HG03354 (cell line): ENCODE measurements at regions not wholly inside any gene's neighbourhood (a gene's known extent, or its start where the extent isn't known, plus 50 kb on each side); places are given as distances from the start of the nearest gene placed in this dataset.

Experiments used
- ATAC-seq: cut with Tn5 transposase; IDR thresholded peaks from one replicate; pipeline ENCODE4 v1.9.1; 2021; ENCODE audit warnings: mild to moderate bottlenecking; ENCODE audit not compliant: unreplicated experiment, poor library complexity, severe bottlenecking

GRCh38 chr11:127766734-127767133 lies 766.2 kb upstream of the KIRREL3 start:
- no peak for ATAC-seq

- no peak for ATAC-seq
These were observed 738.3 kb upstream of the KIRREL3 start for GRCh38 chr11:127738771-127739286.

DNA sequence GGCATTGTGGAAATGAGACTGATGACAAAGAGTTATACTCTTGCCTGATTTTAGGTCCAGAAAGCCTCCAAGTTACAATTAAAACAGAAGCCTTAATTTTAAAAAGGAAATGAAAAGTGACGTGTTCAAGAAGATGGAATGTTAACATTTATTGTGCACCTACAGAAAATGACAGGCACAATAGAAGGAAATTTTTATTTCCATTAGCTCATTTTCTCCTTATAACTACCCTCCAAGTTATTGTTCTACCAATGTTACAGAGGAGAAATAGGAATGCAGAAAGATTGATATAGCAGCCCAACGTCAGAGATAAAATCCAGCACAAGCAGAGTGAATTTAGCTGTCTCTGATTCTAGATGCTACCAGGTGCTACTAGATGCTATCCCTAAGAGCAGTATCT lies 736.9 kb upstream of the KIRREL3 start:
- no peak for ATAC-seq

- no peak for ATAC-seq
These were observed 733.0 kb upstream of the KIRREL3 start for GRCh38 chr11:127733552-127733951.

- ATAC-seq, result no peak
These were observed 725.8 kb upstream of the KIRREL3 start for GRCh38 chr11:127726367-127726766.

- no peak for ATAC-seq
These were observed 723.1 kb upstream of the KIRREL3 start for GRCh38 chr11:127723714-127724113.

DNA sequence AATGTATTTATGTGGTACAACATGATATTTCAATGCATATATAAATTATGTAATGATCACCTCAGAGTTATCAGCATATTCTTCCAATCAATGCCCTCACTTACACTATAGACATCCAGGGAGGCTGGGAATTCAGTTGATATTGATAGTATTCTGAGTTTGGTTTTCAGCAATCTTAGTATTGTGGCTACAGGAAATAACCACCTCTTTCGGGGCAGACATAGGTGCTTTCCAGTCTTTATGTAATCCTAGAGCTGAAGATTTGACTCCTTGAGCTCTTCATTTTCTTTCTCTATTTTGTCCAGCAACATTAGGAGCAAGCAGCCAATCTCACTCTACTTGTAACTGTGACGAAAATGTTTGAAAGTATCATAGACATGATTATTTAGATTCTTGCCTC lies 712.7 kb upstream of the KIRREL3 start:
- ATAC-seq, result no peak

DNA sequence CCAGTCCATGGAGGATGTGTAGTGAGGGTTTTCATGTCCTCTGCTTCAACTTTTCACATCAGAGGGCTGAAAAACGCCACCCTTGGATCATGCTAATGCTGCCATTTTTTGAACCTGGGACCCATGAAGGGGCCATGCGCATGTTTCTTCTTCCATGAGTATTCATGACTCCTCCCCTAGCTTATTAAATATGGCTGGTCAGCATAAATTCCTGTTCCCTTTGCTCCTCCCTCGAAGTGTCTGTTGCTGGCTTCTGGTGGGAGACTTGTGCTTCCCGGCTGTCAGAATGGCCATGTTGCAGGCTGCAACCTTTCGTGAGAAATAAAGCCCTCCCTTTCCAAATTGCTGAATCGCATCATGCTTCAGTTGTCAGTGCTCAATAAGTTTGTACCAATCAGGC lies 711.2 kb upstream of the KIRREL3 start:
- ATAC-seq, result no peak

- ATAC-seq, result no peak
These were observed 710.3 kb upstream of the KIRREL3 start for GRCh38 chr11:127710831-127711230.

DNA sequence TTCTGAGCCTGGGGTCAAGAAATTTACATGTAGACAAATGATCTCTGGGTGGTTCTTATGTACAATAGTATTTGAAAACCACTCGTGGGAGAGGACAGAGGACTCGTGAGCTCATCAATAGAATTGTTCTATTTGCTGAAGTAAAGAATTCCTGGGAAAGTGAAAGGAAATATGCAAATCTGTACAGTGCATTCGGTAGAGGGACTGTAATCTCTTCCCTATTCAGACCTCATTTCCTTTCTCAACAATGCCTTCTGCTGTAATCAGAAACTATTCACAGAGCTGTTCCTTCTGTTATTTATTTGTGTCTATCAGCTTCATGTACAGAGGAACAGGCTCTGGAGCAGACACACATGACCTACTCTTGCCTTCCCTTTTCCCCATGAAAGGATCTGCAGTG lies 709.4 kb upstream of the KIRREL3 start:
- ATAC-seq, result no peak

GRCh38 chr11:127693686-127694085 lies 693.1 kb upstream of the KIRREL3 start:
- ATAC-seq, result no peak

DNA sequence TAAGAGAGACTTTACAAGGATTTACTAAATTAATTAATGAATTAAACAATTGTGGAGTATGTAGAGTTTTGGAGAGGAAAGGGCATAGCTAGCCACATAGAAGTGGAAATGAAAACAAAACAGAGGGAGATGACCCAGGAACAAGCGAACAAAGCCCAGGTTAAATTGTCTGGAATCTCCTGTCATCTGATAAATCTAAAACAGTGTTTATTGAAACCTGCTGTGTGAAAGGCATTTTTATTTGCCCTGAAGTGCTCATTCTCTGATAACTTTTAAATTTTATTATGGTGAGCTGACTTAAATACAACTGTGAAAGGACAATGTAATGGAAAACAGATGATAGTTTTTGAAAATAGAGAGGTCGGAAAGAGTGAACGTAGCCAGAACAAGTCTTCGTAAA lies 682.8 kb upstream of the KIRREL3 start:
- ATAC-seq, result no peak

GRCh38 chr11:127679816-127680545 lies 679.4 kb upstream of the KIRREL3 start:
- no peak for ATAC-seq

- no peak for ATAC-seq
These were observed 678.1 kb upstream of the KIRREL3 start for GRCh38 chr11:127678631-127679030.

DNA sequence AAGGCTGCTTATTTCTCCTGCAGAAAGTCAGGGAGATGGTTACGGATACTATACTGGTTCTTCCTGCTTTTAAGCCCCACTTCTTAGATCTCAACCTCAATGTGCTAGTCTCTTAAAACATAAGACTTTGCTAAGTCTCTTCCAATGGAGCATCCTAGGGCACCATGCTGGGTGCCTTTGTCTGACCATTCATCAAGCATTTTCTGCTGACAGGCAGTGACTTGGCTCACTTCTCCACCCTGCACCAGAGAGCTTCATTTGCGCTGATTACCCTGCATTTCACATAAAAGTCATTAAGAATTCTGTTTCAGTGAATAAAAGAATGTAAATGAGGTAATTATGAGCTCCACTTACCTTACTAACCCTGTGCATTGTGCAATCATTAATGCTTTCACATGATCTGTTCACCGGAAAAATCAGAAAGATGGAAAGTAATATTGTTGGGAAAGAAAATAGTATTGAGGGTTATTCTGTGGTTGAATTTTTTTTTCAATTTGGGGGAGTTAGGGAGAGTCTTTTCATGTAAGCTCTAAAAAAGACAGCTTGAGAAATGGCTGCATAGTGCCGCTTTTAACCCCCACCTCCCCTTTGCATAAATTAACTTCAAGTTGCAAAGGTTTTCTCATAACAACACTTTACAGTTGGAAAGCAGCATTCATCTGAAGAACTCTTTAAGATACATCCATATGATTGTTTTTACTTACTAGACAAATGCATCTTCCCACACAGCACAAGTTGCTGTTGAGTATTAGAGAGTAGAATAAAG lies 677.3 kb upstream of the KIRREL3 start:
- ATAC-seq, result no peak

- no peak for ATAC-seq
These were observed 675.0 kb upstream of the KIRREL3 start for GRCh38 chr11:127675581-127675980.

GRCh38 chr11:127674754-127675153 lies 674.2 kb upstream of the KIRREL3 start:
- no peak for ATAC-seq

GRCh38 chr11:127670374-127671119 lies 670.0 kb upstream of the KIRREL3 start:
- no peak for ATAC-seq

- ATAC-seq, result no peak
These were observed 655.7 kb upstream of the KIRREL3 start for GRCh38 chr11:127656116-127656836.

DNA sequence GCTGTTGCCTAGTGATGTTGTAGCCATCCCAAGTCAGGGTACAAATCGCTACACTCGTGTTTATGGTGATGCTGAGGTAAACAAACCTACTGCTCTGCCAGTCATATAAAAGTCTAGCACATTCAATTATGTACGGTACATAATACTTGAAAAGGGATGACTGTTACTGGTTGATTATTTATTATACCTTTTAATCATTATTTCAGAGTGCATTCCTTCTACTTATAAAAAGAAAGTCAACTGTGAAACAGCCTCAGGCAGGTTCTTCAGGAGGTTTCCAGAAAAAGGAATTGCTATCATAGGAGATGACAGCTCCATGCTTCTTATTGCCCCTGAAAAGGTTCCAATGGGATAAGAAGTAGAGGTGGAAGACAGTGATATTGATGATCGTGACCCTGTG lies 652.5 kb upstream of the KIRREL3 start:
- ATAC-seq, result no peak
